ENCODE measurements at regions not wholly inside any gene's neighbourhood (a gene's known extent, or its start where the extent isn't known, plus 50 kb on each side); places are given as distances from the start of the nearest gene placed in this dataset.
A peak's percentile ranks its signal among the peaks of the same experiment; 100 is the strongest.

GRCh38 chr4:112970903-112971302 lies 78.5 kb upstream of the ANK2 start:
- Histone ChIP-seq H4K12ac (ENCODE audit: low read depth, low read length) (no peak overlapping the region), H2BK5ac (ENCODE audit: low read depth, low read length, poor library complexity) (no peak overlapping the region), H4K91ac (ENCODE audit: low read depth, low read length) (no peak overlapping the region), H3K14ac (ENCODE audit: low read length) (no peak overlapping the region), H3K4me3 (ENCODE audit: low read depth, low read length) (no peak overlapping the region), H3K27ac (ENCODE audit: low read depth, low read length) (no peak overlapping the region), H3K4me2 (ENCODE audit: low read length) (no peak overlapping the region), H2BK12ac (ENCODE audit: low read length) (no peak overlapping the region), H3K9me3 (ENCODE audit: insufficient read depth, low read depth, low read length) (no peaks in the 10 kb centered on the region), H3K4me1 (ENCODE audit: control insufficient read depth in 1 of 2, insufficient read depth in 2 of 2, low read length in 2 of 2) (no peaks in the 10 kb centered on the region), H3K79me2 (ENCODE audit: control insufficient read depth, insufficient read depth, low read length, poor library complexity) (no peaks in the 10 kb centered on the region), H4K8ac (ENCODE audit: low read depth, low read length) (no peak overlapping the region), H2BK120ac (ENCODE audit: insufficient read depth, low read length, poor library complexity) (no peak overlapping the region), H2AFZ (ENCODE audit: insufficient read depth, low read length, poor library complexity) (no peak overlapping the region), H3K18ac (ENCODE audit: low read length) (no peak overlapping the region), H2AK5ac (ENCODE audit: low read length) (no peak overlapping the region), H3K79me1 (ENCODE audit: low read length) (no peaks in the 10 kb centered on the region), H3K36me3 (ENCODE audit: control insufficient read depth in 1 of 2, insufficient read depth in 2 of 2, low read length in 2 of 2) (no peaks in the 10 kb centered on the region), H3K23ac (ENCODE audit: low read length) (no peak overlapping the region), H3K27me3 (ENCODE audit: insufficient read depth, low read length) (no peaks in the 10 kb centered on the region), H3K9ac (ENCODE audit: low read length) (no peak overlapping the region), H3K4ac (ENCODE audit: low read depth, low read length) (no peak overlapping the region)
- no CpG with 5 or more reads among the region's 2 CpGs for WGBS (ENCODE audit: extremely low coverage, insufficient coverage, insufficient read length)
- DNase-seq, result no peak

- Histone ChIP-seq H3K14ac (ENCODE audit: low read length) (no peak overlapping the region), H4K12ac (ENCODE audit: low read depth, low read length) (no peak overlapping the region), H4K91ac (ENCODE audit: low read depth, low read length) (no peak overlapping the region), H2BK120ac (ENCODE audit: insufficient read depth, low read length, poor library complexity) (no peak overlapping the region), H3K27me3 (ENCODE audit: insufficient read depth, low read length) (no peaks in the 10 kb centered on the region), H3K4ac (ENCODE audit: low read depth, low read length) (no peak overlapping the region), H3K4me3 (ENCODE audit: low read depth, low read length) (no peak overlapping the region), H3K4me1 (ENCODE audit: control insufficient read depth in 1 of 2, insufficient read depth in 2 of 2, low read length in 2 of 2) (no peaks in the 10 kb centered on the region), H2BK5ac (ENCODE audit: low read depth, low read length, poor library complexity) (no peak overlapping the region), H3K9me3 (ENCODE audit: insufficient read depth, low read depth, low read length) (no peaks in the 10 kb centered on the region), H2BK12ac (ENCODE audit: low read length) (no peak overlapping the region), H3K4me2 (ENCODE audit: low read length) (no peak overlapping the region), H3K18ac (ENCODE audit: low read length) (no peak overlapping the region), H2AFZ (ENCODE audit: insufficient read depth, low read length, poor library complexity) (no peak overlapping the region), H3K23ac (ENCODE audit: low read length) (no peak overlapping the region), H3K27ac (ENCODE audit: low read depth, low read length) (no peak overlapping the region), H2AK5ac (ENCODE audit: low read length) (no peak overlapping the region), H4K8ac (ENCODE audit: low read depth, low read length) (no peak overlapping the region), H3K36me3 (ENCODE audit: control insufficient read depth in 1 of 2, insufficient read depth in 2 of 2, low read length in 2 of 2) (no peaks in the 10 kb centered on the region), H3K9ac (ENCODE audit: low read length) (no peak overlapping the region), H3K79me1 (ENCODE audit: low read length) (no peaks in the 10 kb centered on the region), H3K79me2 (ENCODE audit: control insufficient read depth, insufficient read depth, low read length, poor library complexity) (no peaks in the 10 kb centered on the region)
- DNase-seq, result no peak
- no CpG with 5 or more reads among the region's 2 CpGs for WGBS (ENCODE audit: extremely low coverage, insufficient coverage, insufficient read length)
These were observed 75.7 kb upstream of the ANK2 start for GRCh38 chr4:112973750-112974251.

GRCh38 chr4:112975567-112976355 lies 73.7 kb upstream of the ANK2 start:
- H3K79me2 ChIP-seq (ENCODE audit: control insufficient read depth, insufficient read depth, low read length, poor library complexity), result no peaks in the 10 kb centered on the region
- H3K4me2 ChIP-seq (ENCODE audit: low read length), result no peak overlapping the region
- H3K9ac ChIP-seq (ENCODE audit: low read length), result no peak overlapping the region
- no peak overlapping the region for H2BK120ac ChIP-seq (ENCODE audit: insufficient read depth, low read length, poor library complexity)
- no peak overlapping the region for H3K27ac ChIP-seq (ENCODE audit: low read depth, low read length)
- H2BK12ac ChIP-seq (ENCODE audit: low read length), result no peak overlapping the region
- H2BK5ac ChIP-seq (ENCODE audit: low read depth, low read length, poor library complexity), result no peak overlapping the region
- no peak overlapping the region for H3K23ac ChIP-seq (ENCODE audit: low read length)
- no peak overlapping the region for H3K14ac ChIP-seq (ENCODE audit: low read length)
- H4K91ac ChIP-seq (ENCODE audit: low read depth, low read length), result no peak overlapping the region
- peak; percentile 52 to 90 for DNase-seq
- H4K8ac ChIP-seq (ENCODE audit: low read depth, low read length), result no peak overlapping the region
- no peak overlapping the region for H3K4me3 ChIP-seq (ENCODE audit: low read depth, low read length)
- H3K27me3 ChIP-seq (ENCODE audit: insufficient read depth, low read length), result no peaks in the 10 kb centered on the region
- no peak overlapping the region for H3K4ac ChIP-seq (ENCODE audit: low read depth, low read length)
- H2AFZ ChIP-seq (ENCODE audit: insufficient read depth, low read length, poor library complexity), result no peak overlapping the region
- H3K36me3 ChIP-seq (ENCODE audit: control insufficient read depth in 1 of 2, insufficient read depth in 2 of 2, low read length in 2 of 2), result no peaks in the 10 kb centered on the region
- no CpG with 5 or more reads among the region's 6 CpGs for WGBS (ENCODE audit: extremely low coverage, insufficient coverage, insufficient read length)
- H3K18ac ChIP-seq (ENCODE audit: low read length), result no peak overlapping the region
- H2AK5ac ChIP-seq (ENCODE audit: low read length), result no peak overlapping the region
- no peak overlapping the region for H4K12ac ChIP-seq (ENCODE audit: low read depth, low read length)
- no peaks in the 10 kb centered on the region for H3K4me1 ChIP-seq (ENCODE audit: control insufficient read depth in 1 of 2, insufficient read depth in 2 of 2, low read length in 2 of 2)
- H3K9me3 ChIP-seq (ENCODE audit: insufficient read depth, low read depth, low read length), result peaks cover 3% of the 10 kb centered on the region
- no peaks in the 10 kb centered on the region for H3K79me1 ChIP-seq (ENCODE audit: low read length)

- no peak overlapping the region for H3K4me2 ChIP-seq (ENCODE audit: low read length)
- H3K4ac ChIP-seq (ENCODE audit: low read depth, low read length), result no peak overlapping the region
- no peaks in the 10 kb centered on the region for H3K79me2 ChIP-seq (ENCODE audit: control insufficient read depth, insufficient read depth, low read length, poor library complexity)
- no peak overlapping the region for H2BK12ac ChIP-seq (ENCODE audit: low read length)
- no peak overlapping the region for H2AFZ ChIP-seq (ENCODE audit: insufficient read depth, low read length, poor library complexity)
- H3K4me1 ChIP-seq (ENCODE audit: control insufficient read depth in 1 of 2, insufficient read depth in 2 of 2, low read length in 2 of 2), result no peaks in the 10 kb centered on the region
- H3K14ac ChIP-seq (ENCODE audit: low read length), result no peak overlapping the region
- H3K23ac ChIP-seq (ENCODE audit: low read length), result no peak overlapping the region
- no peaks in the 10 kb centered on the region for H3K79me1 ChIP-seq (ENCODE audit: low read length)
- no peak overlapping the region for H2BK5ac ChIP-seq (ENCODE audit: low read depth, low read length, poor library complexity)
- DNase-seq, result peak; percentile 5 to 9
- H4K91ac ChIP-seq (ENCODE audit: low read depth, low read length), result no peak overlapping the region
- no peak overlapping the region for H2BK120ac ChIP-seq (ENCODE audit: insufficient read depth, low read length, poor library complexity)
- H4K12ac ChIP-seq (ENCODE audit: low read depth, low read length), result no peak overlapping the region
- H3K4me3 ChIP-seq (ENCODE audit: low read depth, low read length), result no peak overlapping the region
- no peak overlapping the region for H4K8ac ChIP-seq (ENCODE audit: low read depth, low read length)
- H3K9me3 ChIP-seq (ENCODE audit: insufficient read depth, low read depth, low read length), result peaks cover 3% of the 10 kb centered on the region
- H3K27ac ChIP-seq (ENCODE audit: low read depth, low read length), result no peak overlapping the region
- H3K36me3 ChIP-seq (ENCODE audit: control insufficient read depth in 1 of 2, insufficient read depth in 2 of 2, low read length in 2 of 2), result no peaks in the 10 kb centered on the region
- WGBS (ENCODE audit: extremely low coverage, insufficient coverage, insufficient read length), result no CpG with 5 or more reads among the region's 14 CpGs
- no peak overlapping the region for H2AK5ac ChIP-seq (ENCODE audit: low read length)
- H3K18ac ChIP-seq (ENCODE audit: low read length), result no peak overlapping the region
- H3K9ac ChIP-seq (ENCODE audit: low read length), result no peak overlapping the region
- no peaks in the 10 kb centered on the region for H3K27me3 ChIP-seq (ENCODE audit: insufficient read depth, low read length)
These were observed 70.6 kb upstream of the ANK2 start for GRCh38 chr4:112978691-112979472.

Measured in trophoblast cell (in vitro differentiated cells and primary cell).